DND-41 (cell line): ENCODE measurements at regions not wholly inside any gene's neighbourhood (a gene's known extent, or its start where the extent isn't known, plus 50 kb on each side); places are given as distances from the start of the nearest gene placed in this dataset.

ENCODE experiments used
- ATAC-seq: fragments of 200-7000 bp; cut with Tn5 transposase; 3 replicates; pipeline ENCODE4 v1.9.1; 2021; ENCODE audit warnings: low read depth; ENCODE audit not compliant: insufficient read depth
- DNase-seq: peaks from one replicate; pipeline ENCODE4 v3.0.0-alpha.2; 2020
- H2AFZ ChIP-seq: 2 replicates; pipeline ENCODE4 v1.6.0; 2012; ENCODE audit warnings: low read depth, low read length
- H3K27ac ChIP-seq: 2 replicates; pipeline ENCODE4 v1.5.1; 2012; ENCODE audit warnings: low read length, inconsistent platforms
- H3K27me3 ChIP-seq: fragments of 200-600 bp; sonication (generic); 2 replicates; pipeline ENCODE4 v1.6.0; 2012; ENCODE audit warnings: low read length, mild to moderate bottlenecking, inconsistent platforms; ENCODE audit not compliant: insufficient read depth, poor library complexity
- H3K36me3 ChIP-seq: 2 replicates; pipeline ENCODE4 v1.5.1; 2012; ENCODE audit warnings: low read length, inconsistent platforms; ENCODE audit not compliant: insufficient read depth
- H3K4me1 ChIP-seq: 2 replicates; pipeline ENCODE4 v1.5.1; 2012; ENCODE audit warnings: mild to moderate bottlenecking, low read length; ENCODE audit not compliant: insufficient read depth
- H3K4me2 ChIP-seq: 2 replicates; pipeline ENCODE4 v1.6.0; 2012; ENCODE audit warnings: mild to moderate bottlenecking, moderate library complexity, low read length, inconsistent platforms; ENCODE audit not compliant: insufficient read depth
- H3K4me3 ChIP-seq, 2 experiments: fragments of 200-600 bp in 1 of 2; shearing (Covaris generic) in 1 of 2; 2 replicates each; pipeline ENCODE4 v1.5.1; 2012 to 2016; ENCODE audit warnings: inconsistent platforms in 2 of 2, low read length in 2 of 2, mild to moderate bottlenecking in 2 of 2, low read depth in 1 of 2, moderate library complexity in 1 of 2
- H3K79me2 ChIP-seq: 2 replicates; pipeline ENCODE4 v1.6.0; 2012; ENCODE audit warnings: low read length, inconsistent platforms; ENCODE audit not compliant: insufficient read depth
- H3K9ac ChIP-seq: 2 replicates; pipeline ENCODE4 v1.6.0; 2012; ENCODE audit warnings: low read depth, mild to moderate bottlenecking, inconsistent platforms, low read length, moderate library complexity
- H3K9me3 ChIP-seq: 2 replicates; pipeline ENCODE4 v1.5.1; 2012; ENCODE audit warnings: low read length, moderate library complexity, mild to moderate bottlenecking, inconsistent platforms; ENCODE audit not compliant: insufficient read depth, severe bottlenecking
- H4K20me1 ChIP-seq: 2 replicates; pipeline ENCODE4 v1.6.0; 2012; ENCODE audit warnings: low read length; ENCODE audit not compliant: insufficient read depth
- EZH2 ChIP-seq: IDR thresholded peaks from 3 replicates; pipeline ENCODE4 v1.6.1; 2012; ENCODE audit warnings: borderline replicate concordance, low read depth, mild to moderate bottlenecking, moderate library complexity, low read length, inconsistent platforms; ENCODE audit not compliant: severe bottlenecking
- TF ChIP-seq, protein P1 (sequence below): IDR thresholded peaks from 2 replicates; pipeline ENCODE4 v1.5.1; 2012; ENCODE audit warnings: borderline replicate concordance, low read length, moderate library complexity, mild to moderate bottlenecking; ENCODE audit not compliant: poor library complexity, severe bottlenecking; ENCODE audit errors: extremely low read depth

DNA sequence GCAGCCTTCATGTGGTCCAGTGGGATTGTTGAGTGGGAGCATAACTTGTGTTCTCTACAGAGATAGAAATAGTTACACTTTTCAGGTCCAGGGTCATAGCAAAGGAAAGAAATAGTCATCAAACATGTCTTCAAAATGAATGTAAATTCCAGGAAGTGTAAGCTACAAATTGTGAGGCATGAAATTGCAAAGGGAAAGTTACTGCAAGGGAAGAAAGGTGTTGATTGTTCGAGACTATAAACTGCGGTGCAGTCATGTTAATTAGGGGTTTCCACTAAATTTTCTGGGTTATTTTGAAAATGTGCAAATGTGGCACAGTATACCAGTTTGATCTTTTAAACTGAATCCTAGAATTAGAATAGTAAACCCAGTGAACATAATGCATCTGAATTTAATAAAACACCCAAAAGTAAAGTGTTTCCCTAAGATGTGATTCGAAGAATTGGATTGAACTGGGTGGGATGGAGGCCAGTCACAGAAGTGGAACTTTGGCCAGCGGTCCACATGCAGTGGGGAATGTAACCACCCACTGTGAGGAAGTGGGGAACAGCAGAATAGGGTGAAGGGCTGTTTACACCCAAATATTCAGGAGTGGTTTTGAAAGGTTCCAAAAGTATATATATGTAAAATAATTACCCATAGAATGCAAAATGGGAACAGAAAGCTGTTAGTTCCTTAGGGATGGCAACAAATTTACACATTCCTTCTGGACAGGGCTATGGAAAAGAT lies 126.5 kb upstream of the CCDC68 start:
- H3K36me3 ChIP-seq: no peaks in the 10 kb centered on the region
- H3K9ac ChIP-seq: no peak overlapping the region
- no peaks in the 10 kb centered on the region for H3K4me1 ChIP-seq
- TF ChIP-seq EZH2: no peak
- TF ChIP-seq, protein P1, sequence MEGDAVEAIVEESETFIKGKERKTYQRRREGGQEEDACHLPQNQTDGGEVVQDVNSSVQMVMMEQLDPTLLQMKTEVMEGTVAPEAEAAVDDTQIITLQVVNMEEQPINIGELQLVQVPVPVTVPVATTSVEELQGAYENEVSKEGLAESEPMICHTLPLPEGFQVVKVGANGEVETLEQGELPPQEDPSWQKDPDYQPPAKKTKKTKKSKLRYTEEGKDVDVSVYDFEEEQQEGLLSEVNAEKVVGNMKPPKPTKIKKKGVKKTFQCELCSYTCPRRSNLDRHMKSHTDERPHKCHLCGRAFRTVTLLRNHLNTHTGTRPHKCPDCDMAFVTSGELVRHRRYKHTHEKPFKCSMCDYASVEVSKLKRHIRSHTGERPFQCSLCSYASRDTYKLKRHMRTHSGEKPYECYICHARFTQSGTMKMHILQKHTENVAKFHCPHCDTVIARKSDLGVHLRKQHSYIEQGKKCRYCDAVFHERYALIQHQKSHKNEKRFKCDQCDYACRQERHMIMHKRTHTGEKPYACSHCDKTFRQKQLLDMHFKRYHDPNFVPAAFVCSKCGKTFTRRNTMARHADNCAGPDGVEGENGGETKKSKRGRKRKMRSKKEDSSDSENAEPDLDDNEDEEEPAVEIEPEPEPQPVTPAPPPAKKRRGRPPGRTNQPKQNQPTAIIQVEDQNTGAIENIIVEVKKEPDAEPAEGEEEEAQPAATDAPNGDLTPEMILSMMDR: no peak
- DNase-seq: no peak
- no peaks in the 10 kb centered on the region for H4K20me1 ChIP-seq
- H3K27ac ChIP-seq: no peak overlapping the region
- no peak for ATAC-seq
- H3K27me3 ChIP-seq: no peaks in the 10 kb centered on the region
- H3K9me3 ChIP-seq: no peaks in the 10 kb centered on the region
- H3K79me2 ChIP-seq: no peaks in the 10 kb centered on the region
- H3K4me3 ChIP-seq: no peak overlapping the region
- H2AFZ ChIP-seq: no peak overlapping the region
- no peak overlapping the region for H3K4me2 ChIP-seq

DNA sequence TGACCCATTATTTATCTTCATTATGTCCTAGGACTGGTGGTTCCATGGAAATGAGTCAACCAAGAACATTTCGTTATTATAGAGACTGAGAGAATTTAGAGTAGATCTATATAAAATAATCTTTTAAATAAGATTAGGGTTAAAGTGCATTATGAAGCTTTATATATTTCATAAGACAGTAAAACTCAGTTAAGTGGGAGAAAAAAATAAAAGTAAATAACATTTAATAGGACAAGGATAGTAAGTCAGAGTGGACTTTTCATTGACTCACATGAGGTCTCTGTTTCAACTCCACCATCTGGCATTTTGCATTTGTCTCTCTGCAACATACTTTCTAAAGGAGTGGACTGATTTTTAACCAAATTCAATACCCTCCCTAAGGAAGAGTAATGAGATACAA lies 125.3 kb upstream of the CCDC68 start:
- Histone ChIP-seq H3K27ac (no peak overlapping the region), H3K27me3 (no peaks in the 10 kb centered on the region), H4K20me1 (no peaks in the 10 kb centered on the region), H3K79me2 (no peaks in the 10 kb centered on the region), H3K9me3 (no peaks in the 10 kb centered on the region), H3K4me3 (no peak overlapping the region), H3K4me1 (no peaks in the 10 kb centered on the region), H3K36me3 (no peaks in the 10 kb centered on the region), H3K4me2 (no peak overlapping the region), H2AFZ (no peak overlapping the region), H3K9ac (no peak overlapping the region)
- DNase-seq (no peak), ATAC-seq (no peak)
- TF ChIP-seq, protein P1: no peak
- no peak for TF ChIP-seq EZH2

DNA sequence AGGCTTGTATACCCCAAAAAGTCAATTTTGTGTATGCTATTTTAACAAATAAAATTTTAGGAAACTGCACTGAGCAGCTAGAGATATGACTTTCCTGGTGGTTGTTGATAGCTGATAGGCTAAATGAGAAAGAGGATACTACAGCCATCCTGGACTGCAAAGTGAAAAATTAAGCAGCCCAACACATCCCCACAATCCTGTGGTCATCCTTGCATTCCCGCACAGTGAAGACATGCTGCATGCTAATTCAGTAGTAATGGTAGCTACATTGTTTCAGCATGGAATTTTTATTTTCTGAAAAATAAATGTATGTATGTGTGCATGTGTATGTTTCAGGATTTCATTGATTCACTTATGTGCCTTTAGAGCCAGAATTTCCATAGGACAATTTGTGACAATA lies 124.2 kb upstream of the CCDC68 start:
- ATAC-seq: no peak

More for the DNA sequence above, 124.2 kb upstream of the CCDC68 start:
- H3K4me1 ChIP-seq: no peaks in the 10 kb centered on the region
- TF ChIP-seq, protein P1: no peak
- H3K4me3 ChIP-seq: no peak overlapping the region
- no peaks in the 10 kb centered on the region for H3K79me2 ChIP-seq
- no peak overlapping the region for H3K9ac ChIP-seq
- H2AFZ ChIP-seq: no peak overlapping the region
- no peaks in the 10 kb centered on the region for H3K27me3 ChIP-seq
- no peak overlapping the region for H3K4me2 ChIP-seq
- no peak overlapping the region for H3K27ac ChIP-seq
- H3K36me3 ChIP-seq: no peaks in the 10 kb centered on the region
- no peaks in the 10 kb centered on the region for H4K20me1 ChIP-seq
- no peak for DNase-seq
- H3K9me3 ChIP-seq: no peaks in the 10 kb centered on the region
